H9 (cell line): ENCODE measurements at regions not wholly inside any gene's neighbourhood (a gene's known extent, or its start where the extent isn't known, plus 50 kb on each side); places are given as distances from the start of the nearest gene placed in this dataset.

Source experiments
- DNase-seq: peaks from one replicate; pipeline ENCODE4 v3.0.0-alpha.2; 2017
- H2AFZ ChIP-seq: one replicate; pipeline ENCODE4 v1.6.1; 2013; ENCODE audit warnings: mild to moderate bottlenecking, low read length, control low read depth, moderate library complexity
- H2AK5ac ChIP-seq: 2 replicates; pipeline ENCODE4 v1.6.1; 2013; ENCODE audit warnings: low read length, control low read depth, mixed read lengths; ENCODE audit not compliant: insufficient read length
- H2BK120ac ChIP-seq: one replicate; pipeline ENCODE4 v1.6.1; 2013; ENCODE audit warnings: low read depth, mild to moderate bottlenecking, low read length, control low read depth, inconsistent platforms; ENCODE audit not compliant: poor library complexity, severe bottlenecking
- H2BK12ac ChIP-seq: 2 replicates; pipeline ENCODE4 v1.6.1; 2013; ENCODE audit warnings: low read length, control low read depth, mixed read lengths, low read depth; ENCODE audit not compliant: insufficient read length
- H2BK15ac ChIP-seq: 2 replicates; pipeline ENCODE4 v1.6.1; 2013; ENCODE audit warnings: low read depth, low read length, control low read depth
- H2BK20ac ChIP-seq: one replicate; pipeline ENCODE4 v1.6.1; 2013; ENCODE audit warnings: low read depth, mild to moderate bottlenecking, low read length, control low read depth, inconsistent platforms; ENCODE audit not compliant: poor library complexity, severe bottlenecking
- H2BK5ac ChIP-seq: 2 replicates; pipeline ENCODE4 v1.6.1; 2013; ENCODE audit warnings: low read length, control low read depth, mixed read lengths; ENCODE audit not compliant: insufficient read length
- H3K14ac ChIP-seq: 2 replicates; pipeline ENCODE4 v1.6.1; 2013; ENCODE audit warnings: low read length, control low read depth; ENCODE audit not compliant: insufficient read depth
- H3K18ac ChIP-seq: 2 replicates; pipeline ENCODE4 v1.6.1; 2013; ENCODE audit warnings: low read depth, mild to moderate bottlenecking, mixed read lengths, low read length, control low read depth; ENCODE audit not compliant: insufficient read length
- H3K23ac ChIP-seq: 2 replicates; pipeline ENCODE4 v1.6.1; 2013; ENCODE audit warnings: low read length, control low read depth, mixed read lengths, low read depth; ENCODE audit not compliant: insufficient read length
- H3K23me2 ChIP-seq: 2 replicates; pipeline ENCODE4 v1.6.1; 2013; ENCODE audit warnings: low read depth, mild to moderate bottlenecking, mixed read lengths, low read length, control low read depth; ENCODE audit not compliant: insufficient read length, poor library complexity, severe bottlenecking
- H3K27ac ChIP-seq: 2 replicates; pipeline ENCODE4 v1.5.1; 2013; ENCODE audit warnings: low read length, control low read depth, mixed read lengths, low read depth; ENCODE audit not compliant: insufficient read length
- H3K27me3 ChIP-seq: 2 replicates; pipeline ENCODE4 v1.6.1; 2013; ENCODE audit warnings: low read length, control low read depth, inconsistent platforms; ENCODE audit not compliant: insufficient read depth
- H3K4ac ChIP-seq: 2 replicates; pipeline ENCODE4 v1.6.1; 2013; ENCODE audit warnings: low read depth, mild to moderate bottlenecking, control low read depth, inconsistent platforms, low read length, moderate library complexity
- H3K4me1 ChIP-seq: 2 replicates; pipeline ENCODE4 v1.6.1; 2013; ENCODE audit warnings: low read length, control low read depth, inconsistent platforms; ENCODE audit not compliant: insufficient read depth
- H3K4me2 ChIP-seq: 2 replicates; pipeline ENCODE4 v1.6.1; 2013; ENCODE audit warnings: low read length, control low read depth, mixed read lengths; ENCODE audit not compliant: insufficient read length, insufficient read depth
- H3K56ac ChIP-seq: 2 replicates; pipeline ENCODE4 v1.6.1; 2013; ENCODE audit warnings: low read depth, mild to moderate bottlenecking, mixed read lengths, low read length, control low read depth; ENCODE audit not compliant: insufficient read length
- H3K79me1 ChIP-seq: 2 replicates; pipeline ENCODE4 v1.6.1; 2013; ENCODE audit warnings: low read depth, mild to moderate bottlenecking, moderate library complexity, low read length, control low read depth, inconsistent platforms; ENCODE audit not compliant: insufficient read depth, poor library complexity, severe bottlenecking
- H3K79me2 ChIP-seq: 2 replicates; pipeline ENCODE4 v1.6.1; 2013; ENCODE audit warnings: low read length, control low read depth, inconsistent platforms; ENCODE audit not compliant: insufficient read depth
- H3K9ac ChIP-seq: 2 replicates; pipeline ENCODE4 v1.6.1; 2013; ENCODE audit warnings: low read length, control low read depth, mixed read lengths; ENCODE audit not compliant: insufficient read length; ENCODE audit errors: extremely low read depth
- H3K9me3 ChIP-seq: one replicate; pipeline ENCODE4 v1.6.1; 2013; ENCODE audit warnings: low read depth, low read length, inconsistent platforms; ENCODE audit not compliant: control insufficient read depth
- H3T11ph ChIP-seq: one replicate; pipeline ENCODE4 v1.6.1; 2013; ENCODE audit warnings: mild to moderate bottlenecking, low read length, control low read depth, inconsistent platforms
- H4K20me1 ChIP-seq: one replicate; pipeline ENCODE4 v1.6.1; 2013; ENCODE audit not compliant: control insufficient read depth, insufficient read length, insufficient read depth
- H4K5ac ChIP-seq: 2 replicates; pipeline ENCODE4 v1.6.1; 2013; ENCODE audit warnings: low read depth, mild to moderate bottlenecking, mixed read lengths, low read length, control low read depth; ENCODE audit not compliant: insufficient read length
- H4K8ac ChIP-seq: replicated peaks from 2 replicates; pipeline ENCODE4 v1.6.1; 2013; ENCODE audit warnings: low read length, control low read depth, mixed read lengths, low read depth; ENCODE audit not compliant: insufficient read length
- H4K91ac ChIP-seq: 2 replicates; pipeline ENCODE4 v1.6.1; 2013; ENCODE audit warnings: low read depth, mild to moderate bottlenecking, moderate library complexity, mixed read lengths, low read length, control low read depth; ENCODE audit not compliant: insufficient read length
- H3K27ac Mint-ChIP-seq, 3 experiments: 2 replicates in 2 of 3; 3 replicates in 1 of 3; pipeline ENCODE4 v1.8.0; 2020 to 2021; ENCODE audit warnings: mixed read lengths in 3 of 3, mild to moderate bottlenecking in 1 of 3, moderate library complexity in 1 of 3
- H3K27me3 Mint-ChIP-seq: 2 replicates; pipeline ENCODE4 v1.8.0; 2021; ENCODE audit warnings: low read depth, mild to moderate bottlenecking, moderate library complexity, mixed read lengths
- H3K36me3 Mint-ChIP-seq, 3 experiments: 2 replicates in 2 of 3; 3 replicates in 1 of 3; pipeline ENCODE4 v1.8.0; 2020 to 2021; ENCODE audit warnings: low read depth in 3 of 3, mixed read lengths in 3 of 3; ENCODE audit not compliant: insufficient read depth in 1 of 3
- H3K4me1 Mint-ChIP-seq, 2 experiments: 2 replicates each; pipeline ENCODE4 v1.8.0; 2020; ENCODE audit warnings: mixed read lengths in 2 of 2
- H3K4me3 Mint-ChIP-seq, 2 experiments: 2 replicates in 1 of 2; 3 replicates in 1 of 2; pipeline ENCODE4 v1.8.0; 2020 to 2021; ENCODE audit warnings: mild to moderate bottlenecking in 2 of 2, mixed read lengths in 2 of 2, moderate library complexity in 1 of 2
- H3K9me3 Mint-ChIP-seq, 2 experiments: 2 replicates in 1 of 2; 3 replicates in 1 of 2; pipeline ENCODE4 v1.8.0; 2020; ENCODE audit warnings: mild to moderate bottlenecking in 2 of 2, mixed read lengths in 2 of 2, moderate library complexity in 1 of 2
- WGBS: extraction: QIAGEN DNeasy Blood & Tissue Kit; methylation state at CpG from one replicate; pipeline ENCODE4 v1.1.7; 2013; ENCODE audit warnings: missing lambda C conversion rate, low lambda C conversion rate, mixed read lengths; ENCODE audit not compliant: insufficient read length; ENCODE audit errors: extremely low coverage; 5-methylcytosine and 5-hydroxymethylcytosine counted together
- TF ChIP-seq, protein P1 (sequence below): fragments of 200-600 bp; sonication (generic); conservative IDR thresholded peaks from 3 replicates; pipeline ENCODE4 v1.8.0; 2021; ENCODE audit warnings: antibody characterized with exemption, mild to moderate bottlenecking

DNA sequence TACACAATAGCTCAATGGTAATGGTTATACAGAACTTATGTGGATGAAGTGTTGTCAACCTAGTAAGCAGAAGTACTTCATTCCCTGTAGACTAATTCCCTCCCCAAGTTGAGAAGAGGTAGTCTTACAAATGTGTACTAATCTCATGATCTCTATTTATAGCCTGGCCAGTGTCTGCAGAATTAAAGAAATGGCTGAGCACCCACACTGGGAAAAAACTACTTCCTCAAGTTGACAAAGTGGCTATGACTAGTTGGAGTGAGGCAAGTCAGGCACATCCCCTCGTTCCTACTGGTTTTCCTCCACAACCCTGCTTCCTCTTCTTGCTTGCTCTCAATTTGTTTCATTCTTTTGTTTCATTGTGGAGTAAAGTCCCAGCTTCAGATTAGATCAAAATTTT lies 566.7 kb upstream of the ZNF717 start:
- Histone ChIP-seq H3K4ac (no peak overlapping the region), H2AFZ (no peak overlapping the region), H4K91ac (no peak overlapping the region), H4K5ac (no peak overlapping the region), H2BK5ac (no peak overlapping the region), H3K9ac (no peak overlapping the region), H3T11ph (no peak overlapping the region), H3K4me2 (no peak overlapping the region), H2BK20ac (no peak overlapping the region), H3K4me1 (peaks cover 8% of the 10 kb centered on the region), H3K79me2 (no peaks in the 10 kb centered on the region; the same call in 1 of the 2 replicates), H3K9me3 (no peaks in the 10 kb centered on the region), H3K23me2 (no peaks in the 10 kb centered on the region), H3K79me1 (no peaks in the 10 kb centered on the region), H2AK5ac (no peak overlapping the region), H3K27me3 (no peaks in the 10 kb centered on the region), H4K8ac (no peak overlapping the region), H3K18ac (no peak overlapping the region), H3K27ac (no peak overlapping the region), H3K14ac (no peak overlapping the region), H4K20me1 (no peaks in the 10 kb centered on the region), H3K23ac (no peak overlapping the region), H2BK120ac (no peak overlapping the region), H2BK15ac (no peak overlapping the region), H2BK12ac (no peak overlapping the region), H3K56ac (no peak overlapping the region)
- H3K27ac Mint-ChIP-seq, result peak overlapping the region in 1 of 3 experiments; percentile 4; a peak in 3 of 7 replicates
- H3K36me3 Mint-ChIP-seq, result no peaks in the 10 kb centered on the region
- TF ChIP-seq, protein P1, sequence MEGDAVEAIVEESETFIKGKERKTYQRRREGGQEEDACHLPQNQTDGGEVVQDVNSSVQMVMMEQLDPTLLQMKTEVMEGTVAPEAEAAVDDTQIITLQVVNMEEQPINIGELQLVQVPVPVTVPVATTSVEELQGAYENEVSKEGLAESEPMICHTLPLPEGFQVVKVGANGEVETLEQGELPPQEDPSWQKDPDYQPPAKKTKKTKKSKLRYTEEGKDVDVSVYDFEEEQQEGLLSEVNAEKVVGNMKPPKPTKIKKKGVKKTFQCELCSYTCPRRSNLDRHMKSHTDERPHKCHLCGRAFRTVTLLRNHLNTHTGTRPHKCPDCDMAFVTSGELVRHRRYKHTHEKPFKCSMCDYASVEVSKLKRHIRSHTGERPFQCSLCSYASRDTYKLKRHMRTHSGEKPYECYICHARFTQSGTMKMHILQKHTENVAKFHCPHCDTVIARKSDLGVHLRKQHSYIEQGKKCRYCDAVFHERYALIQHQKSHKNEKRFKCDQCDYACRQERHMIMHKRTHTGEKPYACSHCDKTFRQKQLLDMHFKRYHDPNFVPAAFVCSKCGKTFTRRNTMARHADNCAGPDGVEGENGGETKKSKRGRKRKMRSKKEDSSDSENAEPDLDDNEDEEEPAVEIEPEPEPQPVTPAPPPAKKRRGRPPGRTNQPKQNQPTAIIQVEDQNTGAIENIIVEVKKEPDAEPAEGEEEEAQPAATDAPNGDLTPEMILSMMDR, result no peak
- H3K27me3 Mint-ChIP-seq, result no peaks in the 10 kb centered on the region
- no peak overlapping the region for H3K4me3 Mint-ChIP-seq
- WGBS, result no CpG with 5 or more reads among the region's 1 CpG
- peaks cover 26 to 28% of the 10 kb centered on the region in 2 experiments for H3K4me1 Mint-ChIP-seq
- DNase-seq, result no peak
- H3K9me3 Mint-ChIP-seq, result no peaks in the 10 kb centered on the region
